HG03039 (cell line): ENCODE measurements at regions not wholly inside any gene's neighbourhood (a gene's known extent, or its start where the extent isn't known, plus 50 kb on each side); places are given as distances from the start of the nearest gene placed in this dataset.
"Not testable (repeated sequence)": the region's sequence is repeated elsewhere in the genome, so short reads cannot be mapped to it uniquely, and the experiment has no call there.

Source experiments
- ATAC-seq: cut with Tn5 transposase; IDR thresholded peaks from one replicate; pipeline ENCODE4 v1.9.1; 2021; ENCODE audit warnings: mild to moderate bottlenecking, moderate library complexity; ENCODE audit not compliant: unreplicated experiment

GRCh38 chr2:122007577-122007976 is 252.1 kb downstream of the TSN start:
- no peak for ATAC-seq

DNA sequence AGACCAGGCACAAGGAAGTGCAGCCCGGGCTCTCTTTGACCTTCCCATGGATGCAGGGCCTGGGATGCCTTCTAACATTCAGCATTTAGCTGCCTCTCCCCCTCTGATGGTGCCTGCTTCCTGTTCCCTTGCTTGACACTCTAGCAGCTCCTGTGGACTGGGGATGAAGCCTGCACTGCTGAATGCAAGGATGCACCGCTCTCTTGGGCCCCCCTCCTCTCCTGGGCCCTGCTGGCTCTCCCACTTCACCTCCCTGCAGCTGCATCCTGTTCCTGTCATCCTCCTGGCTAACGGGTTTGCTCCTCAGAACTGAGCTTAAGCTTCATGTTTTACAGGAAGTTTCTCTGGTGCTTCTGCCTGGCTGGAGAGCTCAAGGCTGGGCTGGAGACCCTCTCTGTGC is 254.1 kb downstream of the TSN start:
- ATAC-seq: no peak

DNA sequence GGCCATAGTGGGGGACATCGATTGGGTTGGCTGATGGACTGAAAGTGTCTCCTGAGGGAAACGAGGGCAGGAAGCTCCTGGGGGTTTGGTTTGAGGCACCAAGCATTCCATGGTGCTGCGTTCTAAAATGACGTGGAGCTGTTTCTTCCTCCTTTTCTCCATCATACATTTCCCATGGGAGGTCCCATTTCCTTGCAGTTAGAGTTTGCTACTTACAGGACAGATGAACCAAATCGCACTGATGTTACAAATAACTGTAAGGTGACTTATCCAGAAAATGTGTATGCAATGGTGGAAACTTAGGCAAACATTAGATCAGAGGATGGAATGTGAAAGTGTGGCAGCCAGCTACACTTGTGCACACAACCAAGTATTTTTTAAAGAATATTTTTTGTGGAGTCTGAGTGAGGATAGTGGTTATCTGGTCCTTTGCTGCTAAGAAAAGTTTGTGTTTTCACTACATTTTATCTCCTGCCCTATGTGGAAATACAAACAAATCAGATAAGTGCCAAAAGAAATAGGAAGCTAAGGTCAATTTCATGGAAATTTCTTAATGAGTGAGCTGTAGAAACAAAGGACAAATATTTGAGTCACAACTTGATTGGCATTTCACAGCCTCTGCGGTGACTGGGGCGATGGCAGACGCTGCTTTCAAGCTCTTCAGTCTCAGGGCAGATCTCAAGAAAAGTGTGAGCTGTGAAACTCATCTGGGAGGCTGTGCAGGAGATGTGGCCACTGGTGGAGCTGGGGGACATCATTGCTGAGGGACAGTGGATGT is 256.2 kb downstream of the TSN start:
- ATAC-seq: no peak

DNA sequence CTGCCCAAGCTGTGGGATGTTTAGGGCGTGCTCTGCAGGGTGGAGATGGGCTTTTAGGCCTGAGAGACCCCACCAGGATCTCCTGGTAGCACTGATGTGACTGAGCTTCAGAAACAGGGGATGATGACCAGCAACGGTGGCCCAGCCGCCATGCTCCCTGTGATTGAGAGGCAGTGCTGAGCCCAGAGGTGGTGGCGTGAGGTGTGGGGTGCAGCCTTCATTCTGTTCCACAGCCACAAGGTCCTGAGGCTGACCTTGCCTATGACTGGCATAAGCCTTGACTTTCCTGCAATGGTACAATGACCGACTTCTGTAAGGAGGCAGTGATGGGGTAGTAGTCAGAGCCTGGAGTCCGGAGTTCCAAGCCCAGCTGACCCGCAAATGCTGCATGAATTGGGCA is 263.3 kb downstream of the TSN start:
- ATAC-seq: no peak

DNA sequence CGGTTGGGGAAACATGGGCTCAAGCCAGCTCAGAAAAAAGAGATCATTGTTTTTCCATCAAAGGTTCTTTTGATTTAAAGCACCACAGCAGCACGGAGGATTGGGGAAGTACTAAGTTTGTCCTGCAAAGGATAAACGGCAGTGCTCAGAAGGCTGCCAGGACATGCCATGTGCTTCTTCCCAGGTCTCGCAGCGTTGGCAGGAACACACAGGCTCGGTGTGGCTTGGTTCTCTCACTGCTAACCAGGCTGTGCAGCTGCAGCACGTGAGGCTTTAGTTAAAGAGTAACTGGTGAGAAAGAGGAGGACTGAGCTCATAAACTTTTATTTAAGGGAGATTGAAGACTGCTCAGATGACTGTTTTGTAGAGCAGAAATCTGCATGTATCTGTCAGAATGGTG is 264.3 kb downstream of the TSN start:
- ATAC-seq: no peak

- ATAC-seq: no peak
These were observed 264.9 kb downstream of the TSN start for GRCh38 chr2:122020377-122020776.

- ATAC-seq: no peak
These were observed 266.5 kb downstream of the TSN start for GRCh38 chr2:122021941-122022340.

GRCh38 chr2:122022531-122022930 is 267.1 kb downstream of the TSN start:
- no peak for ATAC-seq

DNA sequence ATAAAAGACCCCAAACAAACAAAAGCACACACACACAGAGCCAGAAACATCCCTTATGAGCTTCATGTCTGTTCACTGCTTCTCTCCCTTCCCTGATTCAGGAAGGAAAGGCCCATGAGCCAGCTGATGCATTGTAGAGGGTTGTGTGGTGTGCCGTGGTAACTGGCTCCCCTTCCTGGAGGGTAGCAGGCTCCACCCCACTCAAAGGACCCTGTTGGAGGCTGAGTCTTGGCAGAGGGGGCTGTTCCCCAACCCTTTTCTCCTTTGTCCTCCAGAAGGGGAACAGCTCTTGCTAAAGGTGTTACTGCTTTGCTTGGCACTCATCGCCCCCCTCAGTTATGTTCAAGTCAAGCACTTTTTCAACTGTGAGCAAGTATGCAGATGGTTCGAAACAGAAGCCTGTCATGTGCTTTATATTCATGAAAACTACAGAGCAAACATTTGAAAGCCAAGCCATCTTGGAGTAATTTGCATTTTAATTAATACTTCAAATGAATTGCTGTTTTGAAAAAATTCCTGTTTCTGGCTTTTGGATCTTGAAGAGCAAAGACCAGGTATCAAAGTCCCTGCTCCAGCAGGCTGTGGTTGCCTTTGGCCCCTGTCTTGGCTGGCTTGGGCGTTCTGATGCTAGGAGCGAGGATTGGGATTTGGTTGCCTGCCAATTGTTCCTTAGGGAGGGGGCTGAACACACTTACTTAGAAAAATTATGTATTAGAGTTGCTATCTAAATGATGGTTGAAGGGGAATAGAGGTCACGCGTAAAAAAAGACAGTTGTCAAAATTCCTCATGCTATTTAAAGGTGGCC is 267.8 kb downstream of the TSN start:
- ATAC-seq: no peak

DNA sequence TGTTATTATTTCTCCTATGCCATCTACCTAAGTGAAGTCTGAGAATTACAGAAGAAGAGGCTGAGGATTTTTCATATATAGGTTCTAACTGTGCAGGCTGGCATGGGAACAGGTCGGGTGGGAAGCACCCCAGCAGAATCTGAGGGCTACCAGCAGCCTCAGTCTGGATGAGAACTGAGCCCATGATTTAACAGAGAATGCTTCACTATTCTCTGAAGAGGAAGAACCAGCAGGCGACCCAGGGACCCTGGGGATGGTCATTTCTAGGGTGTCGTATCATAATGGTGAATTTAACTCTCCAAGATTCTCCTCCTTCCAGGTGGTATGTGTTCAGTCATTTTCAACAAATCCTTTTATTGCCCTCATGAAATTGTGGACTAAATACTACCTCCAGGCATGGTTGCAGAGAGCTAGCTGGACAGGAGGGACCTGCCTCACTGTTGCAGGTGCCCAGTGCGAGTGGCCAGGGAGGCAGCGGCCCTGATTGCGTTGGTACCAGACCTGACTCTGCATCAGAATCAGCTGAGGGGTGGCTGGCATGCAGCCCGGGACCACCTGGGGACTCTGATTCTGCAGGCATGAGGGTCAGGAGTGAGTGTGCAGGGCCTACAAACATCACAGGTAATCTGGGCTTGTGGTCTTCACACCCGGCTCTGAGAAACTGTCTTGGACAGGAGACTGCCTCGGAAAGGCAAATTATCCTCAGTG is 272.2 kb downstream of the TSN start:
- ATAC-seq: no peak

GRCh38 chr2:122028371-122029100 is 273.1 kb downstream of the TSN start:
- no peak for ATAC-seq

- ATAC-seq: no peak
These were observed 274.0 kb downstream of the TSN start for GRCh38 chr2:122029456-122029855.

DNA sequence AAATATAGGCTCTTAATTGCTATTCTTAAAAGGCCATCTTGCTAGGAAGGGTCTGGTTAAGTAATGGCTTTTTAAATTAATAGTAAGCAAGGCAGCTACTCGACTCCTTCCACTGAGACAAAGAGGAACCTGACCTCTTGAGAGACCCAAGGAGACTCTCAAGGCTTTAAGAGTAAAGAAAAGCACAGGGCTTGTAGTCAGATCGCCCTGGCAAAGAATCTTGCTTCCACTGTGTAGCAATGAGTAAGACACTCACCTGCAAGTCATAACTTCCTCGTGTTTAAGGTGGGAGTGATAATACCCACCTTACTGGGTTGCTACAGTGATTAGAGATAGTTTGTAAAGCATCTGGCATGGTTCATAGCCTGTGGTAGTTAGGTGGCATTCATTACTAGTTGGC is 274.5 kb downstream of the TSN start:
- no peak for ATAC-seq

- no peak for ATAC-seq
These were observed 276.3 kb downstream of the TSN start for GRCh38 chr2:122031544-122032263.

GRCh38 chr2:122032264-122032645 is 276.8 kb downstream of the TSN start:
- no peak for ATAC-seq

GRCh38 chr2:122033778-122034177 is 278.3 kb downstream of the TSN start:
- ATAC-seq: no peak

DNA sequence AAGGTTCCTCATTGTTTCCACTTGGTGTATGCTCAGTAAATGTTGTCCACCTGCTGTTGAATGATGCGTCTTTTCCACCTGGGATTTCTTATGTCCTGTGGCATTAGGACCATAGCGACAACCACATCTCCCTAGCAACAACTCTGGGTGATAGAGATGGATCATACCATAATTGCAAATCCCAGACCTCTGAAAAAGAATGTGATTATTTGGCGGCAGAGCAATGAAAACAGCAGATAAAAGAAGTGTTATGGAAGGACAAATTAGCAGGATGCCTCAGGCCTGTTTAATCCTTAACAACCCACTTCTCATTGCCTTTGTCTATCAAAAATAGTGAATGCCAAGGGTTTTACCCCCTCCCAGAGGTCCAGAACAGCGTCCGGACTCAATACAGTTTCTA is 278.9 kb downstream of the TSN start:
- no peak for ATAC-seq

- ATAC-seq: no peak
These were observed 279.3 kb downstream of the TSN start for GRCh38 chr2:122034777-122035176.

DNA sequence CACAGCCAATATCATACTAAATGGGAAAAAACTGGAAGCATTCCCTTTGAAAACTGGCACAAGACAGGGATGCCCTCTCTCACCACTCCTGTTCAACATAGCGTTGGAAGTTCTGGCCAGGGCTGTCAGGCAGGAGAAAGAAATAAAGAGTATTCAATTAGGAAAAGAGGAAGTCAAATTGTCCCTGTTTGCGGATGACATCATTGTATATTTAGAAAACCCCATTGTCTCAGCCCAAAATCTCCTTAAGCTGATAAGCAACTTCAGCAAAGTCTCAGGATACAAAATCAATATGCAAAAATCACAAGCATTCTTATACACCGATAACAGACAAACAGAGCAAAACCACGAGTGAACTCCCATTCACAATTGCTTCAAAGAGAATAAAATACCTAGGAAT is 283.4 kb downstream of the TSN start:
- not testable (repeated sequence) for ATAC-seq

- no peak for ATAC-seq
These were observed 286.0 kb downstream of the TSN start for GRCh38 chr2:122041455-122041854.
